CD4-positive, alpha-beta T cell treated with Interleukin-21 for 1 hour (primary cell): ENCODE measurements at regions not wholly inside any gene's neighbourhood (a gene's known extent, or its start where the extent isn't known, plus 50 kb on each side); places are given as distances from the start of the nearest gene placed in this dataset.
"Not testable (repeated sequence)": the region's sequence is repeated elsewhere in the genome, so short reads cannot be mapped to it uniquely, and the experiment has no call there.

Experiments
- DNase-seq: peaks from one replicate; pipeline ENCODE4 v3.0.0-alpha.2; 2020

GRCh38 chr16:22572331-22573224 lies 61.9 kb downstream of the NPIPB5 start:
- not testable (repeated sequence) for DNase-seq

- DNase-seq: not testable (repeated sequence)
Observed at GRCh38 chr16:22573225-22573530, 62.5 kb downstream of the NPIPB5 start.

GRCh38 chr16:22576506-22576905 lies 65.8 kb downstream of the NPIPB5 start:
- not testable (repeated sequence) for DNase-seq

- DNase-seq: not testable (repeated sequence)
Observed at GRCh38 chr16:22583195-22583594, 72.5 kb downstream of the NPIPB5 start.

GRCh38 chr16:22584459-22584858 lies 73.8 kb downstream of the NPIPB5 start:
- DNase-seq: not testable (repeated sequence)

GRCh38 chr16:22584941-22585340 lies 74.2 kb downstream of the NPIPB5 start:
- DNase-seq: not testable (repeated sequence)

- DNase-seq: not testable (repeated sequence)
Observed at GRCh38 chr16:22585431-22585830, 74.7 kb downstream of the NPIPB5 start.

GRCh38 chr16:22586732-22587131 lies 76.0 kb downstream of the NPIPB5 start:
- DNase-seq: not testable (repeated sequence)

GRCh38 chr16:22589757-22590156 lies 79.1 kb downstream of the NPIPB5 start:
- DNase-seq: not testable (repeated sequence)

- not testable (repeated sequence) for DNase-seq
Observed at GRCh38 chr16:22596445-22597045, 85.9 kb downstream of the NPIPB5 start.

- not testable (repeated sequence) for DNase-seq
Observed at GRCh38 chr16:22603744-22604143, 93.1 kb downstream of the NPIPB5 start.

- DNase-seq: not testable (repeated sequence)
Observed at GRCh38 chr16:22606619-22607018, 95.9 kb downstream of the NPIPB5 start.

GRCh38 chr16:22609798-22610197 lies 99.1 kb downstream of the NPIPB5 start:
- not testable (repeated sequence) for DNase-seq

GRCh38 chr16:22611128-22611527 lies 100.4 kb downstream of the NPIPB5 start:
- not testable (repeated sequence) for DNase-seq

- no peak for DNase-seq
Observed at GRCh38 chr16:22614271-22614947, 103.7 kb downstream of the NPIPB5 start.

- no peak for DNase-seq
Observed at GRCh38 chr16:22618842-22619241, 108.2 kb downstream of the NPIPB5 start.

- no peak for DNase-seq
Observed at GRCh38 chr16:22621586-22622155, 111.0 kb downstream of the NPIPB5 start.

- DNase-seq: no peak
Observed at GRCh38 chr16:22622703-22623102, 112.0 kb downstream of the NPIPB5 start.

GRCh38 chr16:22623351-22623781 lies 112.7 kb downstream of the NPIPB5 start:
- no peak for DNase-seq

GRCh38 chr16:22624038-22624799 lies 113.5 kb downstream of the NPIPB5 start:
- DNase-seq: no peak

GRCh38 chr16:22624800-22625533 lies 114.3 kb downstream of the NPIPB5 start:
- no peak for DNase-seq

- no peak for DNase-seq
Observed at GRCh38 chr16:22625967-22626366, 115.3 kb downstream of the NPIPB5 start.
